A549 (cell line): ENCODE measurements at regions not wholly inside any gene's neighbourhood (a gene's known extent, or its start where the extent isn't known, plus 50 kb on each side); places are given as distances from the start of the nearest gene placed in this dataset.

Source experiments
- POLR2A ChIP-seq: IDR thresholded peaks from 2 replicates; pipeline ENCODE4 v1.6.1; 2012; ENCODE audit warnings: mild to moderate bottlenecking, low read length
- RFX5 ChIP-seq: fragments of 450-650 bp; IDR thresholded peaks from 2 replicates; pipeline ENCODE4 v1.7.1; 2014; ENCODE audit warnings: antibody characterized with exemption, mild to moderate bottlenecking, moderate library complexity
- TF ChIP-seq, protein P1 (sequence below): fragments of >200 bp; sonication (Bioruptor Twin); formaldehyde crosslinking; IDR thresholded peaks from 3 replicates; pipeline ENCODE4 v1.5.1; 2016

DNA sequence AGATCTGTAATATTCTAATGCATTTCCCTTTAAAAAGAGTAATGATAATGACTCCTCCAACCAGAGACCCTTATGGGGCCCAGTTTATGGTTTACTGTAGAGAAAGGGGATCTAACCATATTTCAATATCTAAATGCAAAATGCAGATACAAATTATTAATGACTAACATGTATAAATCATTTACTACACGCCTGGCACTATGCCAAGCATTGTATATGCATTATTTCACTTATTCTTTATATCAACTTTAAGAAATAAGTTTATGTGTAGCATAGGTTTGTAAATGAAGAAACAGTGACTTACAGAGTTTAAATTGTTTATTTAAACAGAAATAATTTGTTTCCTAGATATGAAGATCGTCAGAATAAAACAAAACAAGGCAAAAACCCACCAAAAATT lies 86.2 kb upstream of the SCEL start:
- no peak for TF ChIP-seq POLR2A
- TF ChIP-seq RFX5 = no peak
- TF ChIP-seq, protein P1, sequence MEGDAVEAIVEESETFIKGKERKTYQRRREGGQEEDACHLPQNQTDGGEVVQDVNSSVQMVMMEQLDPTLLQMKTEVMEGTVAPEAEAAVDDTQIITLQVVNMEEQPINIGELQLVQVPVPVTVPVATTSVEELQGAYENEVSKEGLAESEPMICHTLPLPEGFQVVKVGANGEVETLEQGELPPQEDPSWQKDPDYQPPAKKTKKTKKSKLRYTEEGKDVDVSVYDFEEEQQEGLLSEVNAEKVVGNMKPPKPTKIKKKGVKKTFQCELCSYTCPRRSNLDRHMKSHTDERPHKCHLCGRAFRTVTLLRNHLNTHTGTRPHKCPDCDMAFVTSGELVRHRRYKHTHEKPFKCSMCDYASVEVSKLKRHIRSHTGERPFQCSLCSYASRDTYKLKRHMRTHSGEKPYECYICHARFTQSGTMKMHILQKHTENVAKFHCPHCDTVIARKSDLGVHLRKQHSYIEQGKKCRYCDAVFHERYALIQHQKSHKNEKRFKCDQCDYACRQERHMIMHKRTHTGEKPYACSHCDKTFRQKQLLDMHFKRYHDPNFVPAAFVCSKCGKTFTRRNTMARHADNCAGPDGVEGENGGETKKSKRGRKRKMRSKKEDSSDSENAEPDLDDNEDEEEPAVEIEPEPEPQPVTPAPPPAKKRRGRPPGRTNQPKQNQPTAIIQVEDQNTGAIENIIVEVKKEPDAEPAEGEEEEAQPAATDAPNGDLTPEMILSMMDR = no peak
